OCI-LY7 (cell line): ENCODE measurements at regions not wholly inside any gene's neighbourhood (a gene's known extent, or its start where the extent isn't known, plus 50 kb on each side); places are given as distances from the start of the nearest gene placed in this dataset.

Source experiments
- BruUV-seq: library from RNA; stranded (reverse); fragments of 400-500 nt; replicated peaks from 2 replicates; lab custom pipeline; 2021; lab: Mats Ljungman, UMichigan
- CTCF ChIA-PET: fragments of 300-600 bp; sonication (Branson Sonifier 250); formaldehyde crosslinking; loops from one replicate; lab custom pipeline; 2022; ENCODE audit warnings: antibody characterized with exemption; ENCODE audit not compliant: unreplicated experiment; lab: Charles Lee
- POLR2A ChIA-PET: fragments of 300-600 bp; sonication (Branson Sonifier 250); formaldehyde crosslinking; loops from one replicate; lab custom pipeline; 2022; ENCODE audit warnings: antibody characterized with exemption; lab: Charles Lee
- DNase-seq: peaks from one replicate; pipeline ENCODE4 v3.0.0-alpha.2; 2015; ENCODE audit warnings: low spot score
- H2AFZ ChIP-seq: fragments of 200-600 bp; sonication (generic), shearing (Covaris generic); 2 replicates; pipeline ENCODE4 v1.6.1; 2014; ENCODE audit warnings: mild to moderate bottlenecking, antibody characterized with exemption, low read length, moderate library complexity
- H3K27ac ChIP-seq: fragments of 200-600 bp; sonication (generic); 2 replicates; pipeline ENCODE4 v1.5.1; 2014; ENCODE audit warnings: mixed run types, low read depth, mild to moderate bottlenecking, moderate library complexity, low read length, inconsistent platforms; ENCODE audit not compliant: poor library complexity, severe bottlenecking
- H3K36me3 ChIP-seq: fragments of 200-600 bp; sonication (generic); 2 replicates; pipeline ENCODE4 v1.6.1; 2014; ENCODE audit warnings: mild to moderate bottlenecking, antibody characterized with exemption, low read length, moderate library complexity, mixed read lengths; ENCODE audit not compliant: insufficient read depth
- H3K4me1 ChIP-seq: fragments of 200-600 bp; sonication (generic); 2 replicates; pipeline ENCODE4 v1.5.1; 2014; ENCODE audit warnings: mild to moderate bottlenecking, low read length; ENCODE audit not compliant: insufficient read depth, poor library complexity, severe bottlenecking
- H3K4me2 ChIP-seq: fragments of 200-600 bp; sonication (generic); 2 replicates; pipeline ENCODE4 v1.6.1; 2014; ENCODE audit warnings: mild to moderate bottlenecking, low read length
- H3K4me3 ChIP-seq: fragments of 200-600 bp; sonication (generic); 2 replicates; pipeline ENCODE4 v1.5.1; 2014; ENCODE audit warnings: mild to moderate bottlenecking, low read depth, low read length; ENCODE audit not compliant: poor library complexity, severe bottlenecking
- H3K79me2 ChIP-seq: fragments of 200-600 bp; sonication (generic); 2 replicates; pipeline ENCODE4 v1.6.1; 2016; ENCODE audit warnings: low read depth, mild to moderate bottlenecking, low read length, moderate library complexity, mixed read lengths; ENCODE audit not compliant: insufficient read depth
- H3K9me2 ChIP-seq: fragments of 200-600 bp; sonication (generic); 2 replicates; pipeline ENCODE4 v1.6.1; 2016; ENCODE audit warnings: mild to moderate bottlenecking, low read length, mixed read lengths; ENCODE audit not compliant: insufficient read depth
- H3K9me3 ChIP-seq: fragments of 200-600 bp; sonication (generic); 2 replicates; pipeline ENCODE4 v1.6.1; 2014; ENCODE audit warnings: mild to moderate bottlenecking, mixed run types, low read length, mixed read lengths
- H4K20me1 ChIP-seq: fragments of 200-600 bp; sonication (generic); 2 replicates; pipeline ENCODE4 v1.6.1; 2014; ENCODE audit warnings: mild to moderate bottlenecking, antibody characterized with exemption, low read length, moderate library complexity, mixed read lengths; ENCODE audit not compliant: insufficient read depth
- EZH2phosphoT487 ChIP-seq: fragments of 200-600 bp; sonication (generic); IDR thresholded peaks from 2 replicates; pipeline ENCODE4 v1.6.1; 2018; ENCODE audit warnings: low read depth, borderline replicate concordance, mild to moderate bottlenecking, mixed run types, antibody characterized with exemption, low read length, moderate library complexity, mixed read lengths
- intact Hi-C: fragments of 100-400 bp; cut with micrococcal nuclease; formaldehyde crosslinking; loops from one replicate; pipeline ENCODE4 v1.10.0; 2022; ENCODE audit not compliant: unreplicated experiment
- TF ChIP-seq, protein P1 (sequence below): fragments of 200-600 bp; sonication (generic); conservative IDR thresholded peaks from 2 replicates; pipeline ENCODE4 v1.5.1; 2014; ENCODE audit warnings: mild to moderate bottlenecking, antibody characterized with exemption, low read length, moderate library complexity, mixed read lengths

DNA sequence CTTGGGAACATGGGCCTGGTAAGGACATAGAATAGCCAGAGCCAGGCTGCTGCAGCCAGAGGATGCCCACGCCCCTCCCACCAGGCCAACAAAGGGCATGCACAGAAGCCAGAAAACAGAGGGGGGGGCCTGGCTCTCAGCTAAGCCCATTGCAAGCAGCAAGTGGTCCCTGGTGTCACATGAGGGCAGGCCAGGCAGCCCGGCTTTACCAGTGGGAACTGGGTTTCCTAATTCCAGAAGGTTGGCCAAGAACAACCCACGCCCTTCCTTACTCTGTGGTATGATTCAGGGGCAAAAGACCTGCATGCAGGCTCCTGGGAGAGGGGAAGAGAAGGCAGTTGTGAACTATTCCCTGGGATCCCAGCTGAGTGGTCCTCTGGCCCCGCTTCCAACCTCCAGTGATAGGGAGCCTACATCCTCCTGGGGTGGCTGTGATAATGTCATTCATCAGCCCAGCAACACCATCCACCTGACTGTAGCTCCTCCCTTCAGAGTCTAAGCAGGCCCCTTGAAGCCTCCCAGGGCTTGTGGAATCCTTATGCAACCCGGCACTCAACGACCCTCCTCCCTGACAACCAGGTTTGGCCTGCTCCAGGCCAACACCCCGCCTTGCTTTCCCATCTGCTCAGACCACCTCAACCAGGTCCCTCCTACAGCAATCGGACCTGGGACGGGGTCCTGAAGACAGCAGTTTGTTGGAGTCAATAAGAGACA lies 62.1 kb upstream of the LMO1 start:
- Histone ChIP-seq H3K9me3 (no peaks in the 10 kb centered on the region), H3K9me2 (no peaks in the 10 kb centered on the region), H3K27ac (no peak overlapping the region), H4K20me1 (no peaks in the 10 kb centered on the region), H3K4me3 (no peak overlapping the region), H3K4me2 (no peak overlapping the region), H3K79me2 (no peaks in the 10 kb centered on the region), H3K36me3 (no peaks in the 10 kb centered on the region), H3K4me1 (no peaks in the 10 kb centered on the region), H2AFZ (no peak overlapping the region)
- ChIA-PET CTCF (no interaction called here), POLR2A (no interaction called here)
- DNase-seq, result no peak
- no peak for TF ChIP-seq EZH2phosphoT487
- TF ChIP-seq, protein P1, sequence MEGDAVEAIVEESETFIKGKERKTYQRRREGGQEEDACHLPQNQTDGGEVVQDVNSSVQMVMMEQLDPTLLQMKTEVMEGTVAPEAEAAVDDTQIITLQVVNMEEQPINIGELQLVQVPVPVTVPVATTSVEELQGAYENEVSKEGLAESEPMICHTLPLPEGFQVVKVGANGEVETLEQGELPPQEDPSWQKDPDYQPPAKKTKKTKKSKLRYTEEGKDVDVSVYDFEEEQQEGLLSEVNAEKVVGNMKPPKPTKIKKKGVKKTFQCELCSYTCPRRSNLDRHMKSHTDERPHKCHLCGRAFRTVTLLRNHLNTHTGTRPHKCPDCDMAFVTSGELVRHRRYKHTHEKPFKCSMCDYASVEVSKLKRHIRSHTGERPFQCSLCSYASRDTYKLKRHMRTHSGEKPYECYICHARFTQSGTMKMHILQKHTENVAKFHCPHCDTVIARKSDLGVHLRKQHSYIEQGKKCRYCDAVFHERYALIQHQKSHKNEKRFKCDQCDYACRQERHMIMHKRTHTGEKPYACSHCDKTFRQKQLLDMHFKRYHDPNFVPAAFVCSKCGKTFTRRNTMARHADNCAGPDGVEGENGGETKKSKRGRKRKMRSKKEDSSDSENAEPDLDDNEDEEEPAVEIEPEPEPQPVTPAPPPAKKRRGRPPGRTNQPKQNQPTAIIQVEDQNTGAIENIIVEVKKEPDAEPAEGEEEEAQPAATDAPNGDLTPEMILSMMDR, result no peak
- intact Hi-C loops, result no loop called here
- no TSS peak for BruUV-seq

DNA sequence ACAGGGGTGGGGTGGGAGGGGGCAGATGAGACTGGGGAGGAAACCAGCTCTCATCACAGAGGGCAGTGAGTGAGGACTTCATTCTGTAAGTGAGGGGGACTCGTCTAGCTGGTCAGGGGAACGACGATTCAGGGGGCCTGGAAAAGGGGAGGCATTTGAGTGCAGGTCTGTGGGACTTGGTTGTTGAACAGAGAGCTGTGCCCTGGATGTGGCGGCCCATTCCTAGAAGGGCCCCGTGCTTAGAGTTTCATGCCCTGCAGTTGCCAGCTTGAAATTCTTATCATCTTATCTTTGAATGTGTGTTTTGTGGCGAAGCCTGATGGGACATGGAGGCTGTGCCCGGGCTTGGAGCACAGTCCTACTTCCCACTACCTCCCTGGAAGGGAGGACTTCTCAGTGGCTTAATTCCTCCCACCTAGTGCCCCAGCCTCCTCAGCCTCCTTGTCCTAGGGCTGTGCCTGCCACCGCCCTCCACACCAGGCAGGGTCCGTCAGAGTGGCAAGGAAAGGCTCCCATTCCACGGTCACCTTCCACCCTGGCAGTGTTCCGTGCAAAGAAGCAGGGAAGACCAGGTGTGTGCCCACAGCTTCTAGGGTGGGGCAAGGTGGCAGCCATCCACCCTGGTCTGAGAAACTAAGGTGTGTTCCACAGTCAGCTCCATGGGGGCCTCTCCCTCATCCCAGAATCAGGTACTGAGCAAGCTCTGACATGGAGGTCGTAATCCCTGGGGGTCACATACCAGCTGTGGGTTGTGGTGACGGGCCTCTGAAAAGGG lies 59.7 kb upstream of the LMO1 start:
- no peak for TF ChIP-seq EZH2phosphoT487
- TF ChIP-seq, protein P1, result no peak
- intact Hi-C loops, result no loop called here
- Histone ChIP-seq H4K20me1 (no peaks in the 10 kb centered on the region), H3K4me2 (no peak overlapping the region), H3K27ac (no peak overlapping the region), H2AFZ (no peak overlapping the region), H3K9me3 (no peaks in the 10 kb centered on the region), H3K36me3 (no peaks in the 10 kb centered on the region), H3K9me2 (no peaks in the 10 kb centered on the region), H3K79me2 (no peaks in the 10 kb centered on the region), H3K4me1 (no peaks in the 10 kb centered on the region), H3K4me3 (no peak overlapping the region)
- ChIA-PET POLR2A (no interaction called here), CTCF (no interaction called here)
- BruUV-seq, result no TSS peak
- no peak for DNase-seq

DNA sequence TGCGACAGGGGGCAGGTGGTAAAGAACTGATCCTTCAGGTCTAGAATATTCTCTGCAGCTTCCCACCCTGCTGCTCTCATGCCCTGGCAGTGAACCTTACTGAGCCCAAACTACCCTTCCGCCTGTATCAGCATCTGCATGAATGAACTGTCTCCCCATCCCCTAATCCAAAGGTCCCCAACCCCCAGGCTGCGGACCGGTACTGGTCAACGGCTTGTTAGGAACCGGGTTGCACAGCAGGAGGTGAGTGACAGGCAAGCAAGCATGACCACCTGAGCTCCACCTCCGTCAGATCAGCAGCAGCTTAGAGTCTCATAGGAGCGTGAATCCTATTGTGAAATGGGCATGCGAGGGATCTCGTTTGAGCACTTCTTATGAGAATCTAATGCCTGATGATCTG lies 58.2 kb upstream of the LMO1 start:
- H2AFZ ChIP-seq, result no peak overlapping the region
- no peak overlapping the region for H3K27ac ChIP-seq
- DNase-seq, result no peak
- H3K4me3 ChIP-seq, result no peak overlapping the region
- intact Hi-C loops, result no loop called here
- no peak overlapping the region for H3K4me2 ChIP-seq
- no peaks in the 10 kb centered on the region for H4K20me1 ChIP-seq
- H3K9me2 ChIP-seq, result no peaks in the 10 kb centered on the region
- no TSS peak for BruUV-seq
- no peaks in the 10 kb centered on the region for H3K36me3 ChIP-seq
- no peaks in the 10 kb centered on the region for H3K9me3 ChIP-seq
- TF ChIP-seq EZH2phosphoT487, result no peak
- TF ChIP-seq, protein P1, result no peak
- no peaks in the 10 kb centered on the region for H3K4me1 ChIP-seq
- POLR2A ChIA-PET, result no interaction called here
- H3K79me2 ChIP-seq, result no peaks in the 10 kb centered on the region
- CTCF ChIA-PET, result no interaction called here
